NCI-H2081 treated with DMSO at 0.1 percent for 48 hours (cell line): ENCODE measurements at regions not wholly inside any gene's neighbourhood (a gene's known extent, or its start where the extent isn't known, plus 50 kb on each side); places are given as distances from the start of the nearest gene placed in this dataset.
"Not testable (repeated sequence)": the region's sequence is repeated elsewhere in the genome, so short reads cannot be mapped to it uniquely, and the experiment has no call there.

Source experiments
- DNase-seq: peaks from one replicate; lab custom pipeline; 2025; lab: John Stamatoyannopoulos, UW

- DNase-seq: no peak
Observed at GRCh38 chr4:84286048-84286447, 213.0 kb downstream of the NKX6-1 start.

- no peak for DNase-seq
Observed at GRCh38 chr4:84279678-84280077, 219.4 kb downstream of the NKX6-1 start.

GRCh38 chr4:84277923-84278322 is 221.2 kb downstream of the NKX6-1 start:
- DNase-seq: no peak

- no peak for DNase-seq
Observed at GRCh38 chr4:84276752-84277151, 222.3 kb downstream of the NKX6-1 start.

GRCh38 chr4:84269536-84270044 is 229.5 kb downstream of the NKX6-1 start:
- no peak for DNase-seq

GRCh38 chr4:84264652-84265051 is 234.4 kb downstream of the NKX6-1 start:
- no peak for DNase-seq

GRCh38 chr4:84263415-84263814 is 235.7 kb downstream of the NKX6-1 start:
- no peak for DNase-seq

GRCh38 chr4:84260495-84260894 is 238.6 kb downstream of the NKX6-1 start:
- no peak for DNase-seq

GRCh38 chr4:84258905-84259830 is 239.9 kb downstream of the NKX6-1 start:
- no peak for DNase-seq

GRCh38 chr4:84254537-84254936 is 244.6 kb downstream of the NKX6-1 start:
- no peak for DNase-seq

- DNase-seq: no peak
Observed at GRCh38 chr4:84249521-84249920, 249.6 kb downstream of the NKX6-1 start.

- DNase-seq: not testable (repeated sequence)
Observed at GRCh38 chr4:84245042-84245441, 254.1 kb downstream of the NKX6-1 start.

- not testable (repeated sequence) for DNase-seq
Observed at GRCh38 chr4:84244346-84244801, 254.7 kb downstream of the NKX6-1 start.

GRCh38 chr4:84243685-84244084 is 255.4 kb downstream of the NKX6-1 start:
- no peak for DNase-seq

- no peak for DNase-seq
Observed at GRCh38 chr4:84239278-84239845, 259.7 kb downstream of the NKX6-1 start.

GRCh38 chr4:84238247-84239090 is 260.6 kb downstream of the NKX6-1 start:
- no peak for DNase-seq

- DNase-seq: no peak
Observed at GRCh38 chr4:84237008-84237407, 262.1 kb downstream of the NKX6-1 start.

- no peak for DNase-seq
Observed at GRCh38 chr4:84235126-84235944, 263.8 kb downstream of the NKX6-1 start.

- no peak for DNase-seq
Observed at GRCh38 chr4:84232309-84233095, 266.6 kb downstream of the NKX6-1 start.

- DNase-seq: no peak
Observed at GRCh38 chr4:84231539-84232055, 267.5 kb downstream of the NKX6-1 start.
